DOHH2 (cell line): ENCODE measurements at regions not wholly inside any gene's neighbourhood (a gene's known extent, or its start where the extent isn't known, plus 50 kb on each side); places are given as distances from the start of the nearest gene placed in this dataset.

ENCODE experiments used
- CTCF ChIP-seq: fragments of 200-600 bp; sonication (generic); IDR thresholded peaks from one replicate; pipeline ENCODE4 v1.5.1; 2014; ENCODE audit warnings: antibody characterized with exemption, mild to moderate bottlenecking, low read depth, low read length; ENCODE audit not compliant: poor library complexity, severe bottlenecking
- EZH2phosphoT487 ChIP-seq: fragments of 200-600 bp; sonication (generic); IDR thresholded peaks from 2 replicates; pipeline ENCODE4 v1.6.1; 2017; ENCODE audit warnings: borderline replicate concordance, mild to moderate bottlenecking, antibody characterized with exemption, low read length, moderate library complexity, mixed read lengths

- TF ChIP-seq CTCF = no peak
- no peak for TF ChIP-seq EZH2phosphoT487
These were observed 382.3 kb downstream of the DLEU7 start for GRCh38 chr13:50461189-50461588.
